HEK293 (cell line): ENCODE measurements at regions not wholly inside any gene's neighbourhood (a gene's known extent, or its start where the extent isn't known, plus 50 kb on each side); places are given as distances from the start of the nearest gene placed in this dataset.

Experiments
- CTCF ChIA-PET: fragments of 350-600 bp; formaldehyde crosslinking; extraction: SDS; loops from one replicate; lab custom pipeline; 2021; ENCODE audit warnings: antibody characterized with exemption; lab: Yijun Ruan, JAX
- POLR2A ChIA-PET: fragments of 300-600 bp; formaldehyde crosslinking; extraction: SDS; loops from one replicate; lab custom pipeline; 2020; ENCODE audit warnings: antibody characterized with exemption, inconsistent platforms; lab: Yijun Ruan, JAX
- H3K27ac ChIP-seq: fragments of 200-500 bp; sonication (Bioruptor generic); 2 replicates; pipeline ENCODE4 v1.5.1; 2014; ENCODE audit warnings: low read depth, low read length, control low read depth, inconsistent platforms; ENCODE audit errors: extremely low read depth
- H3K36me3 ChIP-seq, 2 experiments: fragments of 200-500 bp in 1 of 2; sonication (Bioruptor generic) in 1 of 2; 1 replicate in 1 of 2; 2 replicates in 1 of 2; pipeline ENCODE4 v1.5.1; 2014 to 2017; ENCODE audit warnings: inconsistent platforms in 2 of 2, low read length in 2 of 2; ENCODE audit not compliant: control insufficient read depth in 2 of 2, insufficient read depth in 1 of 2
- H3K4me1 ChIP-seq: fragments of 200-500 bp; sonication (Bioruptor generic); 2 replicates; pipeline ENCODE4 v1.5.1; 2014; ENCODE audit warnings: mild to moderate bottlenecking, low read length, inconsistent platforms; ENCODE audit not compliant: control insufficient read depth, insufficient read depth
- H3K4me3 ChIP-seq: 2 replicates; pipeline ENCODE4 v1.5.1; 2011; ENCODE audit warnings: low read depth, mild to moderate bottlenecking, control low read depth, low read length, moderate library complexity
- H3K9me3 ChIP-seq: fragments of 200-500 bp; sonication (Bioruptor generic); 2 replicates; pipeline ENCODE4 v1.5.1; 2014; ENCODE audit warnings: low read depth, low read length, inconsistent platforms; ENCODE audit not compliant: control insufficient read depth, insufficient read depth
- BCL11A ChIP-seq: fragments of 450-650 bp; formaldehyde crosslinking; IDR thresholded peaks from 2 replicates; pipeline ENCODE4 v1.5.1; 2016; ENCODE audit warnings: low read depth, missing biosample characterization, missing genetic modification characterization
- HOXD13 ChIP-seq: sonication (generic); formaldehyde crosslinking; IDR thresholded peaks from 2 replicates; pipeline ENCODE4 v1.8.0; 2022; ENCODE audit warnings: missing genetic modification reagents, borderline replicate concordance
- KLF17 ChIP-seq: fragments of 450-650 bp; formaldehyde crosslinking; IDR thresholded peaks from 2 replicates; pipeline ENCODE4 v1.5.1; 2016; ENCODE audit warnings: missing biosample characterization, missing genetic modification characterization
- REPIN1 ChIP-seq: fragments of 450-650 bp; formaldehyde crosslinking; IDR thresholded peaks from 2 replicates; pipeline ENCODE4 v1.5.1; 2017; ENCODE audit warnings: missing biosample characterization, missing genetic modification characterization, low read depth
- ZBTB48 ChIP-seq: fragments of 450-650 bp; formaldehyde crosslinking; IDR thresholded peaks from 2 replicates; pipeline ENCODE4 v1.5.1; 2016; ENCODE audit warnings: missing biosample characterization, missing genetic modification characterization
- ZBTB8A ChIP-seq: fragments of 450-650 bp; formaldehyde crosslinking; IDR thresholded peaks from 2 replicates; pipeline ENCODE4 v1.5.1; 2016; ENCODE audit warnings: missing biosample characterization, missing genetic modification characterization
- ZEB2 ChIP-seq: fragments of 450-650 bp; formaldehyde crosslinking; IDR thresholded peaks from 2 replicates; pipeline ENCODE4 v1.5.1; 2016; ENCODE audit warnings: missing biosample characterization, missing genetic modification characterization
- ZNF10 ChIP-seq: fragments of 450-650 bp; formaldehyde crosslinking; IDR thresholded peaks from 2 replicates; pipeline ENCODE4 v1.5.1; 2017; ENCODE audit warnings: missing biosample characterization, missing genetic modification characterization
- ZNF140 ChIP-seq: fragments of 450-650 bp; formaldehyde crosslinking; IDR thresholded peaks from 2 replicates; pipeline ENCODE4 v1.5.1; 2016; ENCODE audit warnings: missing biosample characterization, missing genetic modification characterization
- ZNF19 ChIP-seq: fragments of 450-650 bp; formaldehyde crosslinking; IDR thresholded peaks from 2 replicates; pipeline ENCODE4; 2016; ENCODE audit warnings: missing biosample characterization, missing genetic modification characterization, low read depth
- ZNF2 ChIP-seq: fragments of 450-650 bp; formaldehyde crosslinking; IDR thresholded peaks from 2 replicates; pipeline ENCODE4 v1.5.1; 2016; ENCODE audit warnings: missing biosample characterization, missing genetic modification characterization
- ZNF223 ChIP-seq: fragments of 450-650 bp; formaldehyde crosslinking; IDR thresholded peaks from 2 replicates; pipeline ENCODE4 v1.5.1; 2016; ENCODE audit warnings: missing biosample characterization, missing genetic modification characterization
- ZNF239 ChIP-seq: fragments of 450-650 bp; formaldehyde crosslinking; IDR thresholded peaks from 2 replicates; pipeline ENCODE4 v1.5.1; 2016; ENCODE audit warnings: missing biosample characterization, missing genetic modification characterization
- ZNF24 ChIP-seq: fragments of 450-650 bp; formaldehyde crosslinking; IDR thresholded peaks from 2 replicates; pipeline ENCODE4 v1.5.1; 2016; ENCODE audit warnings: missing biosample characterization, missing genetic modification characterization
- ZNF292 ChIP-seq: fragments of 450-650 bp; formaldehyde crosslinking; IDR thresholded peaks from 2 replicates; pipeline ENCODE4 v1.5.1; 2016; ENCODE audit warnings: low read depth, missing biosample characterization, missing genetic modification characterization, borderline replicate concordance
- ZNF366 ChIP-seq: fragments of 450-650 bp; formaldehyde crosslinking; conservative IDR thresholded peaks from 2 replicates; pipeline ENCODE4 v1.5.1; 2016; ENCODE audit warnings: missing biosample characterization, missing genetic modification characterization
- ZNF37A ChIP-seq: fragments of 450-650 bp; IDR thresholded peaks from 2 replicates; pipeline ENCODE4 v1.5.1; 2018; ENCODE audit warnings: missing biosample characterization, missing genetic modification characterization
- ZNF48 ChIP-seq: fragments of 450-650 bp; formaldehyde crosslinking; IDR thresholded peaks from 2 replicates; pipeline ENCODE4 v1.5.1; 2016; ENCODE audit warnings: missing biosample characterization, missing genetic modification characterization
- ZNF521 ChIP-seq: fragments of 450-650 bp; formaldehyde crosslinking; IDR thresholded peaks from 2 replicates; pipeline ENCODE4 v1.5.1; 2017; ENCODE audit warnings: missing biosample characterization, mild to moderate bottlenecking, missing genetic modification characterization
- ZNF530 ChIP-seq: fragments of 450-650 bp; formaldehyde crosslinking; IDR thresholded peaks from 2 replicates; pipeline ENCODE4 v1.5.1; 2016; ENCODE audit warnings: low read depth, missing biosample characterization, missing genetic modification characterization
- ZNF571 ChIP-seq: fragments of 450-650 bp; formaldehyde crosslinking; IDR thresholded peaks from 2 replicates; pipeline ENCODE4 v1.5.0; 2017; ENCODE audit warnings: missing biosample characterization, missing genetic modification characterization
- ZNF639 ChIP-seq: fragments of 450-650 bp; formaldehyde crosslinking; IDR thresholded peaks from 2 replicates; pipeline ENCODE4 v1.5.1; 2016; ENCODE audit warnings: missing biosample characterization, missing genetic modification characterization
- TF ChIP-seq, protein P1 (sequence below): fragments of 450-650 bp; formaldehyde crosslinking; IDR thresholded peaks from 2 replicates; pipeline ENCODE4 v1.5.1; 2016; ENCODE audit warnings: missing biosample characterization, missing genetic modification characterization, low read depth
- TF ChIP-seq, protein P2 (sequence below): fragments of 450-650 bp; formaldehyde crosslinking; IDR thresholded peaks from 2 replicates; pipeline ENCODE4 v1.5.1; 2016; ENCODE audit warnings: missing biosample characterization, missing genetic modification characterization
- TF ChIP-seq, protein P3 (sequence below): fragments of 450-650 bp; formaldehyde crosslinking; IDR thresholded peaks from 2 replicates; pipeline ENCODE4 v1.5.1; 2016; ENCODE audit warnings: missing biosample characterization, missing genetic modification characterization

DNA sequence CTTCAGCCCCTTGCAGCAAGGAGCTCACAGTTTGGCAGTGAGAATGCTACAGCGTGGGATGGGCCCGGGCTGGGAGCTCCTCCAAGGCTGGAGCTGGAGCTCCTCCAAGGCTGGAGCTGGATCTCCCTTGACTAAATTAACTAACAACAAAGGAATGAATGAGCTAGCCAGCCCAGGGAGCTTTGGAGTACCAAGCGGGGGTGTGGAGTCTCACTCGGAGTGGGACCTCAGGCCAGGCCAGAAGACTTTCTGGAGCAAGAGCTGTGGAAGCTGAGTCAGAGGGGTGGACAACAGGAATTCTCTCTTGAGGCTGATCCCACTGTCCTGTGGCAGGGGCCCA is 244.7 kb upstream of the HS6ST1 start:
- no peak overlapping the region for H3K4me3 ChIP-seq
- ChIA-PET POLR2A (no interaction called here), CTCF (no interaction called here)
- no peaks in the 10 kb centered on the region for H3K9me3 ChIP-seq
- H3K36me3 ChIP-seq: no peaks in the 10 kb centered on the region
- no peaks in the 10 kb centered on the region for H3K4me1 ChIP-seq
- TF ChIP-seq BCL11A (tag by site-specific recombination): no peak
- TF ChIP-seq ZNF366 (tag by site-specific recombination): no peak
- TF ChIP-seq REPIN1: no peak
- no peak for TF ChIP-seq ZBTB48
- TF ChIP-seq, protein P1, sequence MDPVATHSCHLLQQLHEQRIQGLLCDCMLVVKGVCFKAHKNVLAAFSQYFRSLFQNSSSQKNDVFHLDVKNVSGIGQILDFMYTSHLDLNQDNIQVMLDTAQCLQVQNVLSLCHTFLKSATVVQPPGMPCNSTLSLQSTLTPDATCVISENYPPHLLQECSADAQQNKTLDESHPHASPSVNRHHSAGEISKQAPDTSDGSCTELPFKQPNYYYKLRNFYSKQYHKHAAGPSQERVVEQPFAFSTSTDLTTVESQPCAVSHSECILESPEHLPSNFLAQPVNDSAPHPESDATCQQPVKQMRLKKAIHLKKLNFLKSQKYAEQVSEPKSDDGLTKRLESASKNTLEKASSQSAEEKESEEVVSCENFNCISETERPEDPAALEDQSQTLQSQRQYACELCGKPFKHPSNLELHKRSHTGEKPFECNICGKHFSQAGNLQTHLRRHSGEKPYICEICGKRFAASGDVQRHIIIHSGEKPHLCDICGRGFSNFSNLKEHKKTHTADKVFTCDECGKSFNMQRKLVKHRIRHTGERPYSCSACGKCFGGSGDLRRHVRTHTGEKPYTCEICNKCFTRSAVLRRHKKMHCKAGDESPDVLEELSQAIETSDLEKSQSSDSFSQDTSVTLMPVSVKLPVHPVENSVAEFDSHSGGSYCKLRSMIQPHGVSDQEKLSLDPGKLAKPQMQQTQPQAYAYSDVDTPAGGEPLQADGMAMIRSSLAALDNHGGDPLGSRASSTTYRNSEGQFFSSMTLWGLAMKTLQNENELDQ: no peak
- no peak for TF ChIP-seq ZNF521 (tag by site-specific recombination)
- no peak for TF ChIP-seq ZNF2 (tag by site-specific recombination)
- no peak for TF ChIP-seq ZEB2 (tag by site-specific recombination)
- TF ChIP-seq ZNF24 (tag by site-specific recombination): no peak
- no peak for TF ChIP-seq ZNF530
- no peak for TF ChIP-seq ZNF292 (tag by site-specific recombination)
- TF ChIP-seq HOXD13 (CRISPR knock-in tag): no peak
- TF ChIP-seq KLF17 (tag by site-specific recombination): no peak
- TF ChIP-seq ZNF10 (tag by site-specific recombination): no peak
- no peak for TF ChIP-seq ZNF48 (tag by site-specific recombination)
- no peak for TF ChIP-seq ZBTB8A (tag by site-specific recombination)
- no peak for TF ChIP-seq ZNF140 (tag by site-specific recombination)
- no peak for TF ChIP-seq ZNF639 (tag by site-specific recombination)
- H3K27ac ChIP-seq: no peak overlapping the region

DNA sequence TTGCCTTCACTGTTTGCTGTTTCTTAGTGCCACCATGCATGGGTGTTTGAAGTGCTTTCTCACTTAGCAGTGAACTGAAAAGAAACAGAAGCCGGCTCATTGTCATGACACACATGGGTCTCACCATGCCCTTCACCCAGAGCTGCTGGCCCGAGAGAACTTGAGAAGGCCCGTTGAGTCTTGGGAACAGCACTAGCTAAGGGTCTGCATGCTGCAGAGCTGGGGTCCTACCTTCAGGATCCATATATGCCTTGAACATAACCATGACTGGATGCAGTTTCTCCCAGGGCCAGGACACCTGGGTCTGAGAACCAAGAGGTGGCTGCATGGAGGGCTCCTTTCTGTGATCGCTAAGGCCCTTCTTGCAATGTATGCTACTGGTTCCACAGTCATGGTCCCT is 245.5 kb upstream of the HS6ST1 start:
- no peaks in the 10 kb centered on the region for H3K36me3 ChIP-seq
- H3K9me3 ChIP-seq: no peaks in the 10 kb centered on the region
- no peak overlapping the region for H3K4me3 ChIP-seq
- H3K4me1 ChIP-seq: no peaks in the 10 kb centered on the region
- POLR2A ChIA-PET: no interaction called here
- H3K27ac ChIP-seq: no peak overlapping the region
- CTCF ChIA-PET: no interaction called here
- TF ChIP-seq ZNF37A (tag by site-specific recombination) (no peak), ZNF571 (tag by site-specific recombination) (no peak), ZNF223 (tag by site-specific recombination) (no peak), KLF17 (tag by site-specific recombination) (no peak), ZNF239 (no peak), ZNF19 (tag by site-specific recombination) (no peak), ZNF521 (tag by site-specific recombination) (no peak)
- TF ChIP-seq, protein P2, sequence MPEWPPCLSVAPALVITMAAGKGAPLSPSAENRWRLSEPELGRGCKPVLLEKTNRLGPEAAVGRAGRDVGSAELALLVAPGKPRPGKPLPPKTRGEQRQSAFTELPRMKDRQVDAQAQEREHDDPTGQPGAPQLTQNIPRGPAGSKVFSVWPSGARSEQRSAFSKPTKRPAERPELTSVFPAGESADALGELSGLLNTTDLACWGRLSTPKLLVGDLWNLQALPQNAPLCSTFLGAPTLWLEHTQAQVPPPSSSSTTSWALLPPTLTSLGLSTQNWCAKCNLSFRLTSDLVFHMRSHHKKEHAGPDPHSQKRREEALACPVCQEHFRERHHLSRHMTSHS: no peak
- TF ChIP-seq, protein P3, sequence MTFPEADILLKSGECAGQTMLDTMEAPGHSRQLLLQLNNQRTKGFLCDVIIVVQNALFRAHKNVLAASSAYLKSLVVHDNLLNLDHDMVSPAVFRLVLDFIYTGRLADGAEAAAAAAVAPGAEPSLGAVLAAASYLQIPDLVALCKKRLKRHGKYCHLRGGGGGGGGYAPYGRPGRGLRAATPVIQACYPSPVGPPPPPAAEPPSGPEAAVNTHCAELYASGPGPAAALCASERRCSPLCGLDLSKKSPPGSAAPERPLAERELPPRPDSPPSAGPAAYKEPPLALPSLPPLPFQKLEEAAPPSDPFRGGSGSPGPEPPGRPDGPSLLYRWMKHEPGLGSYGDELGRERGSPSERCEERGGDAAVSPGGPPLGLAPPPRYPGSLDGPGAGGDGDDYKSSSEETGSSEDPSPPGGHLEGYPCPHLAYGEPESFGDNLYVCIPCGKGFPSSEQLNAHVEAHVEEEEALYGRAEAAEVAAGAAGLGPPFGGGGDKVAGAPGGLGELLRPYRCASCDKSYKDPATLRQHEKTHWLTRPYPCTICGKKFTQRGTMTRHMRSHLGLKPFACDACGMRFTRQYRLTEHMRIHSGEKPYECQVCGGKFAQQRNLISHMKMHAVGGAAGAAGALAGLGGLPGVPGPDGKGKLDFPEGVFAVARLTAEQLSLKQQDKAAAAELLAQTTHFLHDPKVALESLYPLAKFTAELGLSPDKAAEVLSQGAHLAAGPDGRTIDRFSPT (tag by site-specific recombination): no peak
